IMR-90 (cell line): ENCODE measurements at regions not wholly inside any gene's neighbourhood (a gene's known extent, or its start where the extent isn't known, plus 50 kb on each side); places are given as distances from the start of the nearest gene placed in this dataset.

ENCODE experiments used
- ATAC-seq: fragments of 200-7000 bp; cut with Tn5 transposase; 2 replicates; pipeline ENCODE4 v1.9.1; 2020; ENCODE audit warnings: low read depth, mild to moderate bottlenecking, moderate library complexity
- BruUV-seq: library from RNA; stranded (reverse); fragments of 400-500 nt; replicated peaks from 2 replicates; lab custom pipeline; 2021; lab: Mats Ljungman, UMichigan
- CTCF ChIA-PET: fragments of 300-600 bp; formaldehyde crosslinking; extraction: SDS; loops from one replicate; lab custom pipeline; 2021; ENCODE audit warnings: antibody characterized with exemption; lab: Yijun Ruan, JAX
- POLR2A ChIA-PET: fragments of 300-600 bp; sonication (Branson Sonifier 250); formaldehyde crosslinking; loops from one replicate; lab custom pipeline; 2022; ENCODE audit warnings: antibody characterized with exemption; ENCODE audit not compliant: unreplicated experiment; lab: Charles Lee
- DNase-seq: peaks from one replicate; pipeline ENCODE4 v3.0.0; 2013
- H2AFZ ChIP-seq: replicated peaks from 2 replicates; pipeline ENCODE3; 2013; ENCODE audit warnings: low read length, mild to moderate bottlenecking; ENCODE audit not compliant: poor library complexity
- H2AK5ac ChIP-seq: 2 replicates; pipeline ENCODE4 v1.6.1; 2013; ENCODE audit warnings: low read depth, low read length, inconsistent platforms
- H2AK9ac ChIP-seq: replicated peaks from 2 replicates; pipeline ENCODE3; 2013; ENCODE audit warnings: mild to moderate bottlenecking, low read depth, low read length, moderate library complexity; ENCODE audit not compliant: poor library complexity
- H2BK120ac ChIP-seq: 2 replicates; pipeline ENCODE4 v1.6.1; 2013; ENCODE audit warnings: low read depth, low read length, inconsistent platforms
- H2BK15ac ChIP-seq: 3 replicates; pipeline ENCODE4 v1.6.1; 2013; ENCODE audit warnings: low read depth, low read length, inconsistent platforms
- H2BK20ac ChIP-seq: 2 replicates; pipeline ENCODE4 v1.6.1; 2013; ENCODE audit warnings: low read depth, mild to moderate bottlenecking, inconsistent platforms, low read length, moderate library complexity
- H2BK5ac ChIP-seq: 2 replicates; pipeline ENCODE4 v1.6.1; 2013; ENCODE audit warnings: mild to moderate bottlenecking, low read depth, low read length, inconsistent platforms; ENCODE audit not compliant: poor library complexity, severe bottlenecking
- H3K14ac ChIP-seq: replicated peaks from 2 replicates; pipeline ENCODE4 v1.6.1; 2013; ENCODE audit warnings: low read depth, low read length, inconsistent platforms
- H3K18ac ChIP-seq: 2 replicates; pipeline ENCODE4 v1.6.1; 2013; ENCODE audit warnings: low read depth, low read length, control low read depth
- H3K23ac ChIP-seq: 2 replicates; pipeline ENCODE4 v1.6.1; 2013; ENCODE audit warnings: low read depth, low read length, inconsistent platforms
- H3K27ac ChIP-seq: 2 replicates; pipeline ENCODE4 v1.5.1; 2013; ENCODE audit warnings: mild to moderate bottlenecking, control low read depth, low read length; ENCODE audit not compliant: insufficient read depth
- H3K27me3 ChIP-seq: 2 replicates; pipeline ENCODE4 v1.6.1; 2013; ENCODE audit warnings: low read length; ENCODE audit not compliant: control insufficient read depth, insufficient read depth
- H3K36me3 ChIP-seq: 2 replicates; pipeline ENCODE4 v1.6.1; 2013; ENCODE audit warnings: low read length, mixed read lengths; ENCODE audit not compliant: control insufficient read depth, insufficient read depth
- H3K4ac ChIP-seq: 2 replicates; pipeline ENCODE4 v1.6.1; 2013; ENCODE audit warnings: low read depth, low read length, inconsistent platforms
- H3K4me1 ChIP-seq: 2 replicates; pipeline ENCODE4 v1.6.1; 2013; ENCODE audit warnings: low read length, mixed read lengths; ENCODE audit not compliant: control insufficient read depth, insufficient read depth
- H3K4me2 ChIP-seq: 2 replicates; pipeline ENCODE4 v1.6.1; 2013; ENCODE audit warnings: low read depth, mild to moderate bottlenecking, control low read depth, low read length, moderate library complexity
- H3K4me3 ChIP-seq: 2 replicates; pipeline ENCODE4 v1.5.1; 2013; ENCODE audit warnings: low read depth, mild to moderate bottlenecking, control low read depth, low read length, moderate library complexity; ENCODE audit not compliant: insufficient read depth
- H3K56ac ChIP-seq: 2 replicates; pipeline ENCODE4 v1.6.1; 2013; ENCODE audit warnings: low read length, inconsistent platforms; ENCODE audit not compliant: insufficient read depth; ENCODE audit errors: extremely low read depth
- H3K79me1 ChIP-seq, 2 experiments: 2 replicates each; pipeline ENCODE4 v1.6.1; 2013; ENCODE audit warnings: low read length in 2 of 2, inconsistent platforms in 1 of 2, low read depth in 1 of 2
- H3K9ac ChIP-seq: 2 replicates; pipeline ENCODE4 v1.6.1; 2013; ENCODE audit warnings: low read depth, low read length, control low read depth
- H3K9me1 ChIP-seq: 2 replicates; pipeline ENCODE4 v1.6.1; 2013; ENCODE audit warnings: low read length, inconsistent platforms; ENCODE audit not compliant: insufficient read depth
- H3K9me3 ChIP-seq: 2 replicates; pipeline ENCODE4 v1.6.1; 2013; ENCODE audit warnings: low read length; ENCODE audit not compliant: control insufficient read depth, insufficient read depth
- H4K20me1 ChIP-seq: 2 replicates; pipeline ENCODE4 v1.6.1; 2013; ENCODE audit warnings: low read length, inconsistent platforms; ENCODE audit not compliant: insufficient read depth
- H4K5ac ChIP-seq: 2 replicates; pipeline ENCODE4 v1.6.1; 2013; ENCODE audit warnings: mild to moderate bottlenecking, low read depth, low read length, control low read depth
- H4K8ac ChIP-seq, 2 experiments: 2 replicates each; pipeline ENCODE4 v1.6.1; 2013; ENCODE audit warnings: low read depth in 2 of 2, low read length in 2 of 2, control low read depth in 1 of 2, inconsistent platforms in 1 of 2
- H4K91ac ChIP-seq: 2 replicates; pipeline ENCODE4 v1.6.1; 2013; ENCODE audit warnings: low read depth, low read length, inconsistent platforms; ENCODE audit not compliant: insufficient read depth
- BHLHE40 ChIP-seq: fragments of 150-350 bp; IDR thresholded peaks from 2 replicates; pipeline ENCODE4 v1.6.1; 2016; ENCODE audit warnings: mild to moderate bottlenecking, low read depth, low read length
- CEBPB ChIP-seq: IDR thresholded peaks from 2 replicates; pipeline ENCODE4 v1.6.1; 2012; ENCODE audit warnings: low read depth, low read length, improper control_type of control experiment
- CHD1 ChIP-seq: IDR thresholded peaks from 2 replicates; pipeline ENCODE4 v1.6.1; 2012; ENCODE audit warnings: low read depth, low read length, improper control_type of control experiment
- FOS ChIP-seq: fragments of 150-350 bp; IDR thresholded peaks from 2 replicates; pipeline ENCODE4 v1.6.1; 2016; ENCODE audit warnings: low read depth, low read length
- MAFK ChIP-seq: IDR thresholded peaks from 2 replicates; pipeline ENCODE4 v1.6.1; 2012; ENCODE audit warnings: low read depth, low read length, improper control_type of control experiment
- MAZ ChIP-seq: IDR thresholded peaks from 2 replicates; pipeline ENCODE4 v1.6.1; 2012; ENCODE audit warnings: low read depth, mild to moderate bottlenecking, low read length, improper control_type of control experiment, moderate library complexity, borderline replicate concordance
- MXI1 ChIP-seq: IDR thresholded peaks from 2 replicates; pipeline ENCODE4 v1.6.1; 2012; ENCODE audit warnings: low read depth, mild to moderate bottlenecking, low read length, moderate library complexity, borderline replicate concordance
- NFE2L2 ChIP-seq: fragments of 150-350 bp; IDR thresholded peaks from 2 replicates; pipeline ENCODE4 v1.6.1; 2016; ENCODE audit warnings: low read depth, mild to moderate bottlenecking, low read length
- POLR2A ChIP-seq: IDR thresholded peaks from 2 replicates; pipeline ENCODE4 v1.6.1; 2012; ENCODE audit warnings: mild to moderate bottlenecking, low read depth, low read length
- RAD21 ChIP-seq: IDR thresholded peaks from 2 replicates; pipeline ENCODE4 v1.6.1; 2012; ENCODE audit warnings: low read length, improper control_type of control experiment
- RCOR1 ChIP-seq: IDR thresholded peaks from 2 replicates; pipeline ENCODE4 v1.6.1; 2012; ENCODE audit warnings: mild to moderate bottlenecking, low read length, improper control_type of control experiment; ENCODE audit not compliant: insufficient replicate concordance
- RFX5 ChIP-seq: IDR thresholded peaks from 2 replicates; pipeline ENCODE4 v1.8.0; 2012; ENCODE audit warnings: low read depth, mild to moderate bottlenecking, low read length, moderate library complexity
- SMC3 ChIP-seq: fragments of 150-350 bp; IDR thresholded peaks from 2 replicates; pipeline ENCODE4 v1.6.1; 2016; ENCODE audit warnings: low read depth, mild to moderate bottlenecking, antibody characterized with exemption, low read length, moderate library complexity
- WGBS, 2 experiments: methylation state at CpG; one replicate each; pipeline versions ENCODE4 v1.1.5 to v1.1.7; 2013; ENCODE audit warnings: missing lambda C conversion rate in 2 of 2; ENCODE audit not compliant: insufficient read length in 1 of 2; ENCODE audit errors: extremely low coverage in 2 of 2; 5-methylcytosine and 5-hydroxymethylcytosine counted together
- dilution Hi-C: fragments of 300-500 bp; cut with HindIII; formaldehyde crosslinking; loops from one replicate; pipeline ENCODE4 v1.14.3; 2018; ENCODE audit warnings: low sequenced_read_pairs; ENCODE audit not compliant: unreplicated experiment
- in situ Hi-C: fragments of 300-500 bp; cut with MboI; formaldehyde crosslinking; loops from 3 replicates; pipeline ENCODE4 v1.14.3; 2019; ENCODE audit warnings: low sequenced_read_pairs, inconsistent platforms, mixed read lengths
- intact Hi-C: fragments of 100-400 bp; cut with micrococcal nuclease; formaldehyde crosslinking; loops from 2 replicates; pipeline ENCODE4 v1.10.0; 2022
- TF ChIP-seq, protein P1 (sequence below): fragments of 150-350 bp; IDR thresholded peaks from 2 replicates; pipeline ENCODE4 v1.6.1; 2016; ENCODE audit warnings: low read depth, mild to moderate bottlenecking, low read length, moderate library complexity, borderline replicate concordance
- TF ChIP-seq, protein P2 (sequence below): conservative IDR thresholded peaks from 2 replicates; pipeline ENCODE4 v1.5.1; 2012; ENCODE audit warnings: mild to moderate bottlenecking, low read depth, low read length, improper control_type of control experiment
- TF ChIP-seq, protein P3 (sequence below): fragments of 150-350 bp; IDR thresholded peaks from 2 replicates; pipeline ENCODE4 v1.6.1; 2017; ENCODE audit warnings: mild to moderate bottlenecking, antibody characterized with exemption, low read length, low read depth

DNA sequence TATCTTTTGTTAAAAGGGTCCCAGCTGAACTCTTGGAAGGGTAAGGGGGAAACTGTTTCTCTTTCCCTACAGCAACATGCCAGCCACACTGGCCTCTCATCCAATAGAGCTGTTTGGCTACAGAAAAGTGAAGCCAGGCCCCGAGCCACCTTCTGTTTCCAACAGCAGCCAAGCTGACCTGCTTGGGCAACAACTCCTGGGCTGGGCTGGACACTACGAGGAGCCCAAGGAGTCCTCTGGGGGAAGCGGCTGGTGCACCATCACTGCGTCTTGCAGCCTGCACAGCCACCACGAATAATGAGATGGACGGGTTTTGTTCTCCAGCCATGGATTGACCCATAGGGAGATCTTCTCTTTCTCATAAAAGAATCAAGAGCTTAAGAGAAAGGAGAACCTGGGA is 624.9 kb downstream of the NPHP4 start:
- Histone ChIP-seq H3K4me2 (no peak overlapping the region), H3K9me1 (no peaks in the 10 kb centered on the region), H3K4me3 (no peak overlapping the region), H3K56ac (no peak overlapping the region), H3K36me3 (no peaks in the 10 kb centered on the region), H4K8ac (no peak overlapping the region), H3K27me3 (no peaks in the 10 kb centered on the region), H2BK20ac (no peak overlapping the region), H3K4me1 (no peaks in the 10 kb centered on the region), H4K5ac (no peak overlapping the region), H3K18ac (no peak overlapping the region), H2BK120ac (no peak overlapping the region), H4K91ac (no peak overlapping the region), H2AFZ (no peak overlapping the region), H3K23ac (no peak overlapping the region), H3K27ac (no peak overlapping the region), H3K79me1 (no peaks in the 10 kb centered on the region), H3K14ac (no peak overlapping the region), H2BK5ac (no peak overlapping the region), H2BK15ac (no peak overlapping the region), H4K20me1 (no peaks in the 10 kb centered on the region), H3K9ac (no peak overlapping the region), H2AK9ac (no peak overlapping the region), H2AK5ac (no peak overlapping the region), H3K9me3 (peaks cover 65% of the 10 kb centered on the region), H3K4ac (no peak overlapping the region)
- intact Hi-C loops (no loop called here), in situ Hi-C loops (no loop called here), dilution Hi-C loops (no loop called here)
- WGBS, 2 experiments = no CpG with 5 or more reads among the region's 6 CpGs
- TF ChIP-seq, protein P1, sequence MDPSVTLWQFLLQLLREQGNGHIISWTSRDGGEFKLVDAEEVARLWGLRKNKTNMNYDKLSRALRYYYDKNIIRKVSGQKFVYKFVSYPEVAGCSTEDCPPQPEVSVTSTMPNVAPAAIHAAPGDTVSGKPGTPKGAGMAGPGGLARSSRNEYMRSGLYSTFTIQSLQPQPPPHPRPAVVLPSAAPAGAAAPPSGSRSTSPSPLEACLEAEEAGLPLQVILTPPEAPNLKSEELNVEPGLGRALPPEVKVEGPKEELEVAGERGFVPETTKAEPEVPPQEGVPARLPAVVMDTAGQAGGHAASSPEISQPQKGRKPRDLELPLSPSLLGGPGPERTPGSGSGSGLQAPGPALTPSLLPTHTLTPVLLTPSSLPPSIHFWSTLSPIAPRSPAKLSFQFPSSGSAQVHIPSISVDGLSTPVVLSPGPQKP = no peak
- TF ChIP-seq NFE2L2 (no peak), BHLHE40 (no peak), MAFK (no peak), RFX5 (no peak), POLR2A (no peak), MXI1 (no peak), RAD21 (no peak), CHD1 (no peak), SMC3 (no peak), MAZ (no peak), CEBPB (no peak), RCOR1 (no peak), FOS (no peak)
- TF ChIP-seq, protein P2, sequence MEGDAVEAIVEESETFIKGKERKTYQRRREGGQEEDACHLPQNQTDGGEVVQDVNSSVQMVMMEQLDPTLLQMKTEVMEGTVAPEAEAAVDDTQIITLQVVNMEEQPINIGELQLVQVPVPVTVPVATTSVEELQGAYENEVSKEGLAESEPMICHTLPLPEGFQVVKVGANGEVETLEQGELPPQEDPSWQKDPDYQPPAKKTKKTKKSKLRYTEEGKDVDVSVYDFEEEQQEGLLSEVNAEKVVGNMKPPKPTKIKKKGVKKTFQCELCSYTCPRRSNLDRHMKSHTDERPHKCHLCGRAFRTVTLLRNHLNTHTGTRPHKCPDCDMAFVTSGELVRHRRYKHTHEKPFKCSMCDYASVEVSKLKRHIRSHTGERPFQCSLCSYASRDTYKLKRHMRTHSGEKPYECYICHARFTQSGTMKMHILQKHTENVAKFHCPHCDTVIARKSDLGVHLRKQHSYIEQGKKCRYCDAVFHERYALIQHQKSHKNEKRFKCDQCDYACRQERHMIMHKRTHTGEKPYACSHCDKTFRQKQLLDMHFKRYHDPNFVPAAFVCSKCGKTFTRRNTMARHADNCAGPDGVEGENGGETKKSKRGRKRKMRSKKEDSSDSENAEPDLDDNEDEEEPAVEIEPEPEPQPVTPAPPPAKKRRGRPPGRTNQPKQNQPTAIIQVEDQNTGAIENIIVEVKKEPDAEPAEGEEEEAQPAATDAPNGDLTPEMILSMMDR = no peak
- TF ChIP-seq, protein P3, sequence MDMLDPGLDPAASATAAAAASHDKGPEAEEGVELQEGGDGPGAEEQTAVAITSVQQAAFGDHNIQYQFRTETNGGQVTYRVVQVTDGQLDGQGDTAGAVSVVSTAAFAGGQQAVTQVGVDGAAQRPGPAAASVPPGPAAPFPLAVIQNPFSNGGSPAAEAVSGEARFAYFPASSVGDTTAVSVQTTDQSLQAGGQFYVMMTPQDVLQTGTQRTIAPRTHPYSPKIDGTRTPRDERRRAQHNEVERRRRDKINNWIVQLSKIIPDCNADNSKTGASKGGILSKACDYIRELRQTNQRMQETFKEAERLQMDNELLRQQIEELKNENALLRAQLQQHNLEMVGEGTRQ = no peak
- CTCF ChIA-PET = no interaction called here
- POLR2A ChIA-PET = no interaction called here
- no peak for ATAC-seq
- no peak for DNase-seq
- BruUV-seq = no TSS peak
